GM12892 (cell line): ENCODE measurements at regions not wholly inside any gene's neighbourhood (a gene's known extent, or its start where the extent isn't known, plus 50 kb on each side); places are given as distances from the start of the nearest gene placed in this dataset.

ENCODE experiments used
- POLR2A ChIP-seq: IDR thresholded peaks from 2 replicates; pipeline ENCODE4 v1.6.1; 2011; ENCODE audit warnings: low read depth, low read length, control low read depth
- POLR2AphosphoS5 ChIP-seq: IDR thresholded peaks from 2 replicates; pipeline ENCODE4 v1.6.1; 2011; ENCODE audit warnings: low read depth, low read length, control low read depth
- TAF1 ChIP-seq: IDR thresholded peaks from 2 replicates; pipeline ENCODE4 v1.6.1; 2011; ENCODE audit warnings: low read depth, mild to moderate bottlenecking, control low read depth, low read length, borderline replicate concordance

- TF ChIP-seq POLR2A (no peak), TAF1 (no peak), POLR2AphosphoS5 (no peak)
These were observed 212.6 kb upstream of the ADGRL2 start for GRCh38 chr1:81588149-81588548.
